Chondrocyte (in vitro differentiated cells): ENCODE measurements at regions not wholly inside any gene's neighbourhood (a gene's known extent, or its start where the extent isn't known, plus 50 kb on each side); places are given as distances from the start of the nearest gene placed in this dataset.
A peak's percentile ranks its signal among the peaks of the same experiment; 100 is the strongest.

Experiments used
- DNase-seq: peaks from one replicate; pipeline ENCODE4 v3.0.0; 2021; ENCODE audit warnings: mixed read lengths, low spot score
- H3K27ac Mint-ChIP-seq: one replicate; pipeline ENCODE4 v1.8.0; 2021; ENCODE audit warnings: mild to moderate bottlenecking, moderate library complexity, mixed read lengths; ENCODE audit not compliant: unreplicated experiment
- H3K27me3 Mint-ChIP-seq: 2 replicates; pipeline ENCODE4 v1.8.0; 2021; ENCODE audit warnings: low read depth, mixed read lengths
- H3K36me3 Mint-ChIP-seq: 2 replicates; pipeline ENCODE4 v1.8.0; 2021; ENCODE audit warnings: low read depth, mixed read lengths
- H3K4me1 Mint-ChIP-seq: 2 replicates; pipeline ENCODE4 v1.8.0; 2021; ENCODE audit warnings: low read depth, mild to moderate bottlenecking, mixed read lengths
- H3K4me3 Mint-ChIP-seq: one replicate; pipeline ENCODE4 v1.8.0; 2021; ENCODE audit warnings: mild to moderate bottlenecking, moderate library complexity, mixed read lengths; ENCODE audit not compliant: unreplicated experiment
- H3K9me3 Mint-ChIP-seq: 2 replicates; pipeline ENCODE4 v1.8.0; 2021; ENCODE audit warnings: low read depth, mixed read lengths
- TF ChIP-seq, protein P1 (sequence below): fragments of 200-600 bp; sonication (generic); IDR thresholded peaks from 2 replicates; pipeline ENCODE4 v1.5.0; 2021; ENCODE audit warnings: antibody characterized with exemption, mild to moderate bottlenecking, moderate library complexity

DNA sequence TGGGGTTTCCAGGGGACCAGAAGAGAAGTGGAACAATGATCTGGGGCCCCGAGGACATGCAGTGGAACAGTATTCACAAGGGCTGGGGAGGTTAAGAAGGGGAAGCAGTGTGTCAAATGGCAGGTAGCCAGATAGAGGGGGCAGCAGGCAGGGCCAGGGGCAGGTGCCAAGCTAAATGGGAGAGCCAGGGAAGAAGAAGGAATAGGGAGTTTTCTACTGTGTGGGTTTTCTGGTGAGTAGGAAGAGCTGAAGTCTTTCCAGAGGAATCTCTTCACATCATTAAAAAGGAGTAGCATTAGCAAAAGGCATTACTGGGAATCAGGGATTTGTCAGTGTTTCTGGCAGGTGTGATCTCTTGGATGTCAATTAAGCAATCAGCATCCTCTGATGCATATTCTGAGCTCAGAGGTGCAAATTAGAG, 55.8 kb downstream of the IRAG1 start:
- H3K36me3 Mint-ChIP-seq: peaks cover 11% of the 10 kb centered on the region
- TF ChIP-seq, protein P1, sequence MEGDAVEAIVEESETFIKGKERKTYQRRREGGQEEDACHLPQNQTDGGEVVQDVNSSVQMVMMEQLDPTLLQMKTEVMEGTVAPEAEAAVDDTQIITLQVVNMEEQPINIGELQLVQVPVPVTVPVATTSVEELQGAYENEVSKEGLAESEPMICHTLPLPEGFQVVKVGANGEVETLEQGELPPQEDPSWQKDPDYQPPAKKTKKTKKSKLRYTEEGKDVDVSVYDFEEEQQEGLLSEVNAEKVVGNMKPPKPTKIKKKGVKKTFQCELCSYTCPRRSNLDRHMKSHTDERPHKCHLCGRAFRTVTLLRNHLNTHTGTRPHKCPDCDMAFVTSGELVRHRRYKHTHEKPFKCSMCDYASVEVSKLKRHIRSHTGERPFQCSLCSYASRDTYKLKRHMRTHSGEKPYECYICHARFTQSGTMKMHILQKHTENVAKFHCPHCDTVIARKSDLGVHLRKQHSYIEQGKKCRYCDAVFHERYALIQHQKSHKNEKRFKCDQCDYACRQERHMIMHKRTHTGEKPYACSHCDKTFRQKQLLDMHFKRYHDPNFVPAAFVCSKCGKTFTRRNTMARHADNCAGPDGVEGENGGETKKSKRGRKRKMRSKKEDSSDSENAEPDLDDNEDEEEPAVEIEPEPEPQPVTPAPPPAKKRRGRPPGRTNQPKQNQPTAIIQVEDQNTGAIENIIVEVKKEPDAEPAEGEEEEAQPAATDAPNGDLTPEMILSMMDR: no peak
- peak overlapping the region; percentile 46 for H3K27ac Mint-ChIP-seq
- H3K4me3 Mint-ChIP-seq: no peak overlapping the region
- H3K9me3 Mint-ChIP-seq: no peaks in the 10 kb centered on the region
- peaks cover 40% of the 10 kb centered on the region for H3K4me1 Mint-ChIP-seq
- H3K27me3 Mint-ChIP-seq: no peaks in the 10 kb centered on the region
- no peak for DNase-seq

GRCh38 chr11:10634407-10634806, 59.1 kb downstream of the IRAG1 start:
- DNase-seq: no peak
- TF ChIP-seq, protein P1: no peak
- Mint-ChIP-seq H3K27me3 (no peaks in the 10 kb centered on the region), H3K9me3 (no peaks in the 10 kb centered on the region), H3K4me3 (no peak overlapping the region), H3K4me1 (peaks cover 16% of the 10 kb centered on the region), H3K36me3 (peaks cover 25% of the 10 kb centered on the region), H3K27ac (no peak overlapping the region)

GRCh38 chr11:10633261-10633660, 60.3 kb downstream of the IRAG1 start:
- no peak overlapping the region for H3K4me3 Mint-ChIP-seq
- TF ChIP-seq, protein P1: no peak
- no peaks in the 10 kb centered on the region for H3K27me3 Mint-ChIP-seq
- H3K36me3 Mint-ChIP-seq: peaks cover 28% of the 10 kb centered on the region
- peaks cover 8% of the 10 kb centered on the region for H3K4me1 Mint-ChIP-seq
- no peak for DNase-seq
- no peaks in the 10 kb centered on the region for H3K9me3 Mint-ChIP-seq
- no peak overlapping the region for H3K27ac Mint-ChIP-seq

GRCh38 chr11:10632483-10632882, 61.1 kb downstream of the IRAG1 start:
- no peak for DNase-seq
- Mint-ChIP-seq H3K36me3 (peaks cover 26% of the 10 kb centered on the region), H3K4me3 (no peak overlapping the region)

GRCh38 chr11:10631761-10632160, 61.8 kb downstream of the IRAG1 start:
- H3K27ac Mint-ChIP-seq: no peak overlapping the region
- DNase-seq: no peak
- H3K4me3 Mint-ChIP-seq: no peak overlapping the region

More at GRCh38 chr11:10632483-10632882, 61.1 kb downstream of the IRAG1 start:
- no peaks in the 10 kb centered on the region for H3K27me3 Mint-ChIP-seq
- TF ChIP-seq, protein P1: no peak
- peaks cover under 1% of the 10 kb centered on the region for H3K4me1 Mint-ChIP-seq
- no peaks in the 10 kb centered on the region for H3K9me3 Mint-ChIP-seq
- no peak overlapping the region for H3K27ac Mint-ChIP-seq

More at GRCh38 chr11:10631761-10632160, 61.8 kb downstream of the IRAG1 start:
- H3K9me3 Mint-ChIP-seq: no peaks in the 10 kb centered on the region
- no peaks in the 10 kb centered on the region for H3K4me1 Mint-ChIP-seq
- TF ChIP-seq, protein P1: no peak
- peaks cover 23% of the 10 kb centered on the region for H3K36me3 Mint-ChIP-seq
- H3K27me3 Mint-ChIP-seq: no peaks in the 10 kb centered on the region
